Effector CD8-positive, alpha-beta T cell (primary cell): ENCODE measurements at regions not wholly inside any gene's neighbourhood (a gene's known extent, or its start where the extent isn't known, plus 50 kb on each side); places are given as distances from the start of the nearest gene placed in this dataset.

Experiments
- DNase-seq: peaks from one replicate; lab custom pipeline; 2025; lab: John Stamatoyannopoulos, UW

DNA sequence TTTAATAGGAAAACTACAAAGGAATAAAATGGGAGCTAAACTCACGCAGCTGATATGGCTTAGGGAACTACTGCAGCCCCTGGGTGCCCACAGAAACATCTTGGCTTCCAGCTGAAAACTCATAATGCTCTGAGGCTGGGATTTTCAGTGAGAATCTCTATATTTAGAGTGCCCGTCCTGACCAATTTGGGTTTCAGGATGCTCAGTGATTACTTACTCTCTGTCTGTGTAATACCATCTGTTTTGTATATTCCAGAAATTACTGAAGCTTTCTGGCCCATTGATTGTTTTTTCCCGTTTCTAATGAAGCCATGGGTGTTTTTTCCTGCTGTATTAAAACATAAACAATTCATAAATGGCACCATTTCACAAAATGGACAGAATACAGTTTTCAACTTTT is 50.6 kb upstream of the ZNF385D start:
- DNase-seq = no peak

DNA sequence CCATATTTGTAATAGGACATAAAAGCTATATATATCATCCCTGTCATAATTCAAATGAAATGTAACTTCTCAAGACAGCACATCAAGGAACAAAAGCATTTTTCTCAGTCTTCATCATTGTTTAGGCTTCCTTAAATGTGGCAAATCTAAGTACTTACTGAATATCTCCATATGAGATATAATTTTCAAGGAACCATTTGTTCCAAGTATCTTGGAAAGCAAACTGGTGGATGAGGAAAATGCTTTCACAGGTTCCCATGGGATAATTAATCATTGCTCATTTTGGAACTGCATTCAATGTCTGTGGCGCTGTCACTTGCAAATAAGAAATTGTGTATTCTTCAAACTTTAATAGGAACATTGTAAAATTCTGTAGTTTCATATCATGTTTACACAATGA is 52.6 kb upstream of the ZNF385D start:
- no peak for DNase-seq

DNA sequence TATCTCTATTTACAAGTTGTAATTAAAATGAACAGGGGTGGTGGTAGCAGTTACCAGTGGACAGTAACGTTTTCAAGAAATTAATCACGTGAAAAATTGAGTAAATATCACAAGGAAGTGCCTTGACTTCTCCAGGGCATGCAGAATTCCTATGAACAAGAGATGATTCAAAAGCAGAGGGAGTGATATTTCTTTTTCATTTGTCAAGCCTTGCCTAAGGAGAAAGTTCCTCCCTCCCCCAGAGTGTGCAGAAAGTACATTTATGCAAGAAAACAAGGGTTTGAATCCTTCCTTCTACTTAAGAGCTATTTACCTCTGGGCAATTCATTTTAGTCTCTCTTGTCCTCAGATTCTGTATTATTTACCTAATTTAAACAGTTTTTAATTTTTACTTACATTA is 53.3 kb upstream of the ZNF385D start:
- DNase-seq = no peak

GRCh38 chr3:21806733-21807132 is 55.7 kb upstream of the ZNF385D start:
- no peak for DNase-seq

DNA sequence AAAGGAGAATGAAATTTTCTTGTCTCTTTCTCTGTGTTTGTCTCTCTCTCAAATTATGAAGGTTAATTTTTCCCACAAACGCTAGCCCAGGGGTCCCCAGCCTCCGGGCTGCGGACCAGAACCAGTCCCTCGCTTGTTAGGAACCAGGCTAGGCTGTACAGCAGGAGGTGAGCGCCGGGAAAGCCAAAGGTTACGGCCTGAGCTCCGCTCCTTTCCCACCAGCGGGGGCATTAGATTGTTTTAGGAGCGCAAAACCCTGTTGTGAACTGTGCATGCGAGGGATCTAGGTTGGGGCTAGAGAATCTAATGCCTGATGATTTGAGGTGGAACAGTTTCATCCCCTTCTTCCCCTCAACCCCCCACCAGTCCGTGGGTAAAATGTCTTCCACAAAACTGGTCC is 74.7 kb upstream of the ZNF385D start:
- DNase-seq = no peak

DNA sequence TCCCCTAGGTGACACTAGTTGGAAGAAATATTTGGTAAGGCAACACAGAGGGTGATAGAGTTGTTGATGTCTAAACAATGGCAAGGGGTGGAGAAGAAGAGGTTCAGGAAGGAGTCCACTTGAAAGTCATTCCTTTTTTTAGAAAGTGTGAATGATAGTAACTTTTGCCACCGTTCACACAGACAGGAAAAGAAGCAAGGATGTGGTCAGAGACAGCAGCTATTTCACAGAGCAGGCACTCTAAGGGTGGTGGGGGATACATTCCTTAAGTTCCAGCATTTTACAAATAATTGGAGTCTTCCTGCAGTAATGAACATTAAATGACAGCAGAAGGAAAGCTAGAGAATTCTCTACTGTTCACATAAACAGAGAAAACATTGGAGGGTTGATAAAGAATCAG is 75.4 kb upstream of the ZNF385D start:
- no peak for DNase-seq

DNA sequence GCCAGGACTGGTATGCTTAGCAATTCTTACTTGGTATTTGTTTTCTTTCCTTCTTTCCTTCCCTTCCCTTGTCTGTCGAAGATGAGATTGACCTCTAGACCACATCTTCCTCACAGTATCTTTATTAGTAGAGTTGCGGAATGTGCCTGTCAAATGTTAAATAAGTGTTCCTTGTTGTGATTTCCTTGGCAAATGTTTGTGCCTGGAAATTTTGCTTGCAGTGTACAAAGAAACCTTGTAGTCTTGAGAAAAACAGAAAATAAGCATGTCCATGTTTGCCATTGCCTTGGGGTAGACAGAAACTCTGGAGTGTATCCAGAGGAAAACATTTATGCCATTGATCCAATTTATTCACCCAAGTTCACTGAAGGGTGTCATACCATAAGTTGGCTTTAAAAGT is 79.5 kb upstream of the ZNF385D start:
- DNase-seq = no peak

GRCh38 chr3:21835264-21835663 is 84.3 kb upstream of the ZNF385D start:
- no peak for DNase-seq

GRCh38 chr3:21836227-21836626 is 85.2 kb upstream of the ZNF385D start:
- no peak for DNase-seq

DNA sequence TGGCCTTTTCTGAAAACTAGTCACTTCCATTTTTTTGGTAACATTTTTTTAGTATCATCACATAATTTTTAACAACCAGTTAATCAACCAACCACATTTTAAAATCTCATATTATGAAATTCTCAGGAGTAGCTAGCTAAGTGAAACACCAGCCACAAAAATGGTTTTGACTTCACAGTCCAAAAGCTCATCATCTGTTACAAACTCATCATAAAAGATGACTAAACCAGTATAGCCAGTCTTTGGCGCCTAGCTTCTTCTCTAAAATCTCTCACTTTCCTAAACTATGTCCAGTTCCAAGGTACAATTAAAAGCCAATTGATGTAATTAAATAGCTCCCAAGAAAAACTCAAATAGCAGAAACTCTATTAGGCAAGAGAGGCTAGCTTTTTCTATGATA is 88.2 kb upstream of the ZNF385D start:
- DNase-seq = no peak

- DNase-seq = no peak
Observed at GRCh38 chr3:21839592-21839991, 88.6 kb upstream of the ZNF385D start.

DNA sequence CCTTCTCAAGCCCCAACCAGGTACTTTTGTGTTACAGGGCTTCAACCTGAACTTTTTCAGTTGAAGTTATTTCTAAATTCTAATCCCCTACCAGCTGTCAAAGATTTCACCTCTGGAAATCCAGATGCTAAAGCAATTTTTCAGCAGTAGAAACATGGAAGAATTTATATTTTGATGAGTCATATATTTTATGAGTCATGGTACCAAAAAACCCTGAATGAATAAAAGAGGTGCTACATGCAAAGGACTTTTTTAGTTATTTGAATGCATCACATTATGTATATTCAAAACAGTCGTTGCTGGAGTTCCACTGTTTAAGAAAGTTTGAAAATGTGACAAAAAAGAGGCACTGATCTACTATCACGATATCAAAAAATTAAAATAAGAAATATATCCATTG is 96.0 kb upstream of the ZNF385D start:
- DNase-seq = no peak

DNA sequence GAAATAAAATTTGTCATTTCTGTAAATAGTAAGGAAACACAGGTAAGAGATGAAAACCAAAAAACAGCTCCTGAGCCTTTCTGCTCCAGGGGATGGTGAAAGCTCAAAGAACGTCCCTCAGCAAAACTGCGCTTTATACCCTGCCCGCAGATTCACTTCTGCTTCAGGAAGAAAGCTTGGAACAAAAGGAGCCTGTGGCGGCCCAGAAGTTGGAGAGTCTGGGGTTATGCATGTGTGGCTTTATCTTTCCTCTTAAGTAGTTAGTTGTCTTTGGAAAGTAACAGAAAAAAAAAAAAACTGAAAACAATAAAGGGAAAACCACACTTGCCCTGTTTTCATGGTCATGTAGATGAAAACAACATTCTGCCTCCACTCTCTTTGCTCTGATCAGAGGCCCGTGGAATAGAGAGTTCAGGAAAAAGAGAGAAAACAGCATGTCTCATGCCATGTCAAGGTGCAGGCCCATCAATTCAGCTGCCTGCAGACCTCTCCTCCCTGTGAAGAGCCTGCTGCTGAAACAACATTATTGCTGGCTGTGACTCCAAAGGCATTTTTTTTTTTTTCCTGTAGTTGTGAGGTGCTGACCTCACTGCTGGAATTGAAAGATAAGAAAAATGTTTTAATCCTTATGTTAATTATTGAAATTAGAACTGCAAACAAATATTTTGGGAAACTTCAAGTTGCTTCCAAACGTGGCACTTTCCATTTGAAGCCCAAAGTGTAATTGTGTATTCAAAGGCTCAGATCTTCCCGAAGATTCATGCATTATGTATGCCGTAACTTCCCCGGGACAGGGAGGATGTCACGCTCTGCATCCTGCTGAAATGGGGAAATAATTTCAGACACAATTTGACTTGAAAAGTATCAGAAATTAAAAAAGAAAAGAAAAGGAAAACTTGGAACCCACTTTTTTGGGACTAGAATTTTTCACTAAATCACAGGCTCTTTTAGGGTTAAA is 108.4 kb upstream of the ZNF385D start:
- DNase-seq = no peak

GRCh38 chr3:21860082-21860475 is 109.1 kb upstream of the ZNF385D start:
- DNase-seq = no peak

DNA sequence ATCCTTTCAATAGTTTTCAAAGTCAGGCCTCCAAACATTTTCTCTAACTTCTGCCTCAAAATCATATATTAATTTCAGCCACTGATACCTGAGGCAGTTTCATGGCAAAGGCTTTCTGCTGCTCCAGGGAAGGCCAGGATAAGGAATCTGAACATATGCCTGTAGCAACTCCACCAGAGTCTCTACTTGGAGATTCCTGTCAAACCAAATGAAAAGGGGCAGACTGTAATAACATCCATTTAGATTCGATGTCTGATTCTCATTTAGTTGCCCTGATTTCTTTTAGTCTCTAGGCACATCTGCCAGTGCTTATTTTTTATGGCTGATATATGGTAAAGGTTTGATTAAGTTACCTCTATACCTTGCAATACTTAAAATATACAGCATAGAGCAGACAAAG is 109.6 kb upstream of the ZNF385D start:
- no peak for DNase-seq

GRCh38 chr3:21876782-21877181 is 125.8 kb upstream of the ZNF385D start:
- no peak for DNase-seq

GRCh38 chr3:21877214-21877754 is 126.3 kb upstream of the ZNF385D start:
- DNase-seq = no peak

- DNase-seq = no peak
Observed at GRCh38 chr3:21879184-21879886, 128.3 kb upstream of the ZNF385D start.

- DNase-seq = no peak
Observed at GRCh38 chr3:21888656-21889055, 137.6 kb upstream of the ZNF385D start.

- DNase-seq = no peak
Observed at GRCh38 chr3:21889166-21889565, 138.2 kb upstream of the ZNF385D start.

DNA sequence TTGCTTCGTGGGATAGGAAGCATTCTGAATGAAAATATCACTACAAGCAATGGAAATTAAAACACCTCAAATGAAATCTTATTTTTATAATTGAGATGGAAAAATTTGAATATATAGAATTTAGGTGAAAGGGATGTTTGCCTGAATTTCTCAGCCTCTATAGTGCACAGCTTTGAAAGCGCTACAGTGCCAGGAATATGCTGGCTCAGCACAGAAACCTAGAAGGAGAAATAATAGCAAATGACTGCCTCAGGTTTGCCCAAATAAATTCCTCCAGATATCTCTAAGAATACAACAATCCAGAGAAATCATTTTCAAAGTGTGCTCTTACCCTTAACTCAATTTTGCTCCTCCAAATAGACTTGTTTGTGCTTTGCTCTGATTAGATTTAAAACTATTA is 141.1 kb upstream of the ZNF385D start:
- DNase-seq = no peak

DNA sequence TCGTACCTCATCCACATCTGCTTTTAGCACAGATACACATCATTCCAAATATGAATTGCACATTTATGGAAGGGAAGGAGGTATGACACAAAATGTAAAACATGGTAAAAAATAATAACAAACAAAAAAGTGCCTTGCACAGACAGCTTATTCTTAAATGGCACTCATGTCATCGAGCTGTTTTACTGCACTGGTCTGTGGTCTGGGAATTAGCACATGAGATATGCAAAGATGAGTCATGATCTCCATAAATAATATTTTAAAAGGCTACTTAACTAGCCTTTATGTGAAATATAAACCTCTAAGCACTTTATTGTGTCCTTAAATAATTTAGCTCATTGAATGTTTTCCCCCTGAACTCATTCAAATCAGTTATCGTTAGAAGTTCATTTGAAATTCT is 142.2 kb upstream of the ZNF385D start:
- no peak for DNase-seq
